Suppressor macrophage (primary cell): ENCODE measurements at regions not wholly inside any gene's neighbourhood (a gene's known extent, or its start where the extent isn't known, plus 50 kb on each side); places are given as distances from the start of the nearest gene placed in this dataset.
"Not testable (repeated sequence)": the region's sequence is repeated elsewhere in the genome, so short reads cannot be mapped to it uniquely, and the experiment has no call there.

Experiments used
- DNase-seq, 4 experiments: peaks; one replicate each; pipeline ENCODE4 v3.0.0-alpha.2; 2020 to 2022

GRCh38 chr1:30562559-30562958, 160.8 kb downstream of the MATN1 start:
- DNase-seq, result no peak

DNA sequence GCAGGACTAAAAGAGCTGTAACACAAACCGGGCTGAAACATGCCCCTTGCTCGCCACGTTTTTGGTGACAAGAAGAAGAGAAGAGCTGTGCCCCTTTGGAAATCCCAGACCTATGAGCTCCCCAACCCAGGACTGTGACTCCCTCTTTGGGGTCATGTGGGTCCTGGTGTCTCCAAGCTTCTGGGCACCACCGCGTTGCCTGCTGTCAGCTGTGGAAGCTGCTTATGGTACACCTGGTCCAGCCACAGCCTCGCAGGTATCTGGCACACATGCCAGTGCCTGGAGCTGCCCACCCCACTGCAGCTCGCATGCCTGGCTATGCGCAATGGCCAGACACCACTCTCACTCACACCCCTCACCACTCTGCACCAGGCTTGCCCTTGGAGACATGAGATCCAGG, 171.8 kb downstream of the MATN1 start:
- no peak for DNase-seq

GRCh38 chr1:30550365-30551220, 172.8 kb downstream of the MATN1 start:
- DNase-seq, result no peak

DNA sequence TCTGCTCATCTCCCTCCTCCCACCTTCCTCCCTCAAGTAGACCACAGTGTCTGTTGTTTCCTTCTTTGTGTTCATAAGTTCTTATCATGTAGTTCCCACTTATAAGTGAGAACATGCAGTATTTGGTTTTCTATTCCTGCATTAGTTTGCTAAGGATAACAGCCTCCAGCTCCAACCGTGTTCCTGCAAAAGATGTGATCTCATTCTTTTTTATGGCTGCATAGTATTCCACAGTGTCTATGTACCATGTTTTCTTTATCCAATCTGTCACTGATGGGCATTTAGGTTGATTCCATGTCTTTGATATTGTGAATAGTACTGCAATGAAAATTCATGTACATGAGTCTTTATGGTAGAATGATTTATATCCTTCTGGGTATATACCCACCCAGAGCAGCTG, 173.5 kb downstream of the MATN1 start:
- DNase-seq, result not testable (repeated sequence)

DNA sequence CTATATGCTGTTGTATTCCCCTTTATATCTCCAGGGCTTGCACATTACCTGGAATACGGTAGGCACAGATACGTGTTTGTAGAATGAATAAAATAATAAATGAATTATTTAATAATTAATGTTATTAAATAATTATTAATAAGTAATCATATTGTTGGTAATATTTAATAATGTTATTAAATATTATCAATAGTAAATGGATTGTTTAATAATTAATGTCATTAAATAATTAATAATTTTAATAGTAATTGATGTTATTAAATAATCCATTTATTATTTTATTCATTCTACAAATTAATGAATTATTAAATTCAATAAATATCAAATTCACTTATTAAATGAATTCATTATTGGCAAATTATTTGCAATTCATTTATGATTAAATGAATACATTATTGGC, 175.1 kb downstream of the MATN1 start:
- no peak for DNase-seq

- not testable (repeated sequence) for DNase-seq
Observed at GRCh38 chr1:30547326-30547725, 176.1 kb downstream of the MATN1 start.

- DNase-seq, result no peak
Observed at GRCh38 chr1:30545365-30545764, 178.0 kb downstream of the MATN1 start.

- DNase-seq, result no peak
Observed at GRCh38 chr1:30541721-30542485, 181.5 kb downstream of the MATN1 start.

GRCh38 chr1:30540611-30541192, 182.7 kb downstream of the MATN1 start:
- no peak for DNase-seq

DNA sequence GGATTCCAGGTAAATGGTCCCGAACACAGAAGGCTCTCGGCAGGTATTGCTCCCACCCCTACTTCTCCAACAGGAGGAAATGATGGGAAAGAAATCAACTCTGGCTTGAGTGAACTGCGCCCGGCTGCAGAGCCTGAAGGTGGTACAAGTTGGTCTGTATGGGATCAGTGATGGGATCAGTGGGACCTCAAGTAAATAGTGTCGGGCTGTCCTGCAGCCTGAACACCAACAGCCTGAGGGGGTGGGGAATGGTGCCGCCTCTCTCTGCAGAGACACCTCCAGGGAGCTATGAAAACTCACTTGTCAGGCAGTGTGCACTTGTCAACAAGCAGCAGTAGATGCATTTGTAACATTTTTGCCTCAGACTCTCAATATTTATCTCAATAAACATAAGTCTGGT, 183.5 kb downstream of the MATN1 start:
- no peak for DNase-seq

GRCh38 chr1:30538993-30539867, 184.2 kb downstream of the MATN1 start:
- DNase-seq, result no peak

GRCh38 chr1:30538226-30538992, 185.0 kb downstream of the MATN1 start:
- no peak for DNase-seq

- no peak for DNase-seq
Observed at GRCh38 chr1:30537279-30537678, 186.1 kb downstream of the MATN1 start.

- DNase-seq, result no peak
Observed at GRCh38 chr1:30536530-30536929, 186.9 kb downstream of the MATN1 start.

DNA sequence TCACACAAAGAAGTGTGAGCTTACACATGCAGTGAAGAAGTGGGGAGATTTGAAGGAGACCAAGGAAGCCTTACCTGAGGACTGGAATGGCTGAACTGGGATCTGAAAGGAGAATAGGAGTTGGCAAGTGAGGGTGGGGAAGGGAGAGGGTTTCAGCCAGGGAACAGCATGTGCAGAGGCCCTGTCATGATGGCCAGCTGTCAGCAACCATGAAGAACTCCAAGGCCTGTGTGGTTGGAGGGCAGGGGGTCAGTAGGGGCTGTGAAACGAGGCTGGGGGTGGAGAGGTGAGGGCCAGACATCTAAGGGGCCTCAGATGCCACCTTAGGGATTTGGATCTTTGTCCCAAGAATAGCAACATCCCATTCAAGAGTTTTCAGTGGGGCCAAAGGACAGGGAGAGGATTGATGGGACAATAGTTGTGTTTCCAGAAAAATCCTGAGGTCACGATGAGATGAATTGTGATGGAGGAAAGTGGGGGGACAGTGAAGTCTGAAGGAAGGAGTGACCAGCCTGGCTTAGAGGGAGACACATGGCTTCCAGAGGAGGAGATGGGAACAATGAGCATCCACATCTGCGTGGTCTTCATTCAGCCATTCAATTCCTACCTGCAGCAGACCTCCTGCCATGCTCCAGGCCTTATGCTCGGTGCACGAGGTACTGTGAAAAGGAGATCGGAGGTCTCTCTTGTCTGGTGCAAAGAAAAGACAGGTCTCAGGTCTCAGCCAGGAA, 187.6 kb downstream of the MATN1 start:
- DNase-seq, result no peak

DNA sequence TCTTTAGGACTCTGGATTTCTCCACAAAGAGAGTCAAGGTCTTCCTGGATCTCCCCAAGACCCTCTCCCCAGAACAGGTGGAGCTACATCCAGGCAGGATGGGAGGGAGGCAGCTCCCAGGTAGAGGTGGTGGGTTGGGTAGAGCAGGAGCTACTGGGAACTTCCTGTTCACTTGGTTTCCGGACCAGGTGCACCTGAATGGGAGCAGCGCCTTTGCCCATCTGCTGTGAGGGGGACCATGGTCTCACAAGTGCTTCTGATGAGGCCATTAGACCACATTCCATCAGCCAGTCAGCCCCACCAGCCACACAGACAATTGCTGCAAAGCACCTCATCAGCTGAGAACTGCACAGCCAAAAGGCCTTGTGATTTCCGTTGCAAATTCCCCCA, 188.8 kb downstream of the MATN1 start:
- no peak for DNase-seq

GRCh38 chr1:30533796-30534550, 189.4 kb downstream of the MATN1 start:
- DNase-seq, result no peak

DNA sequence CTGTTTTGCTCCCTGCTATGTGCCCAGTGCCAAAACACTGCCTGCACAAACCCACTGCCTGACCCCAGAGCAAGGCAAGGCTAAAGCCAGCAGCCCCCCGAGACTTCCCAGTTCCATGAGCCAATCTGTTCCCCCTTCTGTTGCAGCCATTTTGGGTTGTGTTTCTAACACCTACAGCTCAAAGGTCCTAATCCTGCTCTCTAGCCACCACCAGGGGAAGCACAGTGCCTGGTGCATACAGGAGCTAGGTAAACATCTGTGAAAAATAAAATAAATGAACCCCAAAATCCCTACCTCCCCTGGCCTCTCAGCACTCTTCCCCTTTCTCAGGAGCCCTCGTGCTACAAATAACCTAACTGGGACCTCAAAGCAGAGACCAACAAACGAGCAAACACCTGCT, 190.2 kb downstream of the MATN1 start:
- DNase-seq, result no peak

GRCh38 chr1:30532621-30533020, 190.8 kb downstream of the MATN1 start:
- DNase-seq, result no peak

GRCh38 chr1:30527511-30528140, 195.8 kb downstream of the MATN1 start:
- DNase-seq, result no peak
